HG03175 (cell line): ENCODE measurements at regions not wholly inside any gene's neighbourhood (a gene's known extent, or its start where the extent isn't known, plus 50 kb on each side); places are given as distances from the start of the nearest gene placed in this dataset.
A peak's percentile ranks its signal among the peaks of the same experiment; 100 is the strongest.

ENCODE experiments used
- ATAC-seq: cut with Tn5 transposase; IDR thresholded peaks from one replicate; pipeline ENCODE4 v1.9.1; 2021; ENCODE audit warnings: mild to moderate bottlenecking, moderate library complexity; ENCODE audit not compliant: unreplicated experiment

- ATAC-seq = no peak
These were observed 642.5 kb upstream of the GNPDA2 start for GRCh38 chr4:45368832-45369231.

- no peak for ATAC-seq
These were observed 637.6 kb upstream of the GNPDA2 start for GRCh38 chr4:45363931-45364330.

- ATAC-seq = no peak
These were observed 632.5 kb upstream of the GNPDA2 start for GRCh38 chr4:45358573-45359506.

- ATAC-seq = no peak
These were observed 626.8 kb upstream of the GNPDA2 start for GRCh38 chr4:45353161-45353560.

GRCh38 chr4:45350438-45350837 is 624.1 kb upstream of the GNPDA2 start:
- peak; percentile 65 for ATAC-seq

GRCh38 chr4:45349859-45350258 is 623.5 kb upstream of the GNPDA2 start:
- ATAC-seq = no peak

- no peak for ATAC-seq
These were observed 620.6 kb upstream of the GNPDA2 start for GRCh38 chr4:45346816-45347435.

GRCh38 chr4:45345558-45345957 is 619.2 kb upstream of the GNPDA2 start:
- ATAC-seq = no peak

- ATAC-seq = no peak
These were observed 605.4 kb upstream of the GNPDA2 start for GRCh38 chr4:45331802-45332201.

- no peak for ATAC-seq
These were observed 601.2 kb upstream of the GNPDA2 start for GRCh38 chr4:45327544-45327943.

GRCh38 chr4:45324455-45325417 is 598.4 kb upstream of the GNPDA2 start:
- no peak for ATAC-seq

- ATAC-seq = no peak
These were observed 597.2 kb upstream of the GNPDA2 start for GRCh38 chr4:45323453-45324058.

- no peak for ATAC-seq
These were observed 591.4 kb upstream of the GNPDA2 start for GRCh38 chr4:45317739-45318138.

- no peak for ATAC-seq
These were observed 590.9 kb upstream of the GNPDA2 start for GRCh38 chr4:45317276-45317675.

GRCh38 chr4:45316257-45316656 is 589.9 kb upstream of the GNPDA2 start:
- ATAC-seq = no peak

GRCh38 chr4:45302828-45303227 is 576.5 kb upstream of the GNPDA2 start:
- ATAC-seq = no peak

GRCh38 chr4:45294464-45294863 is 568.1 kb upstream of the GNPDA2 start:
- ATAC-seq = no peak

- ATAC-seq = no peak
These were observed 567.0 kb upstream of the GNPDA2 start for GRCh38 chr4:45293335-45293734.

GRCh38 chr4:45292844-45293243 is 566.5 kb upstream of the GNPDA2 start:
- no peak for ATAC-seq

- ATAC-seq = no peak
These were observed 558.2 kb upstream of the GNPDA2 start for GRCh38 chr4:45284400-45285085.
